ENCODE measurements at regions not wholly inside any gene's neighbourhood (a gene's known extent, or its start where the extent isn't known, plus 50 kb on each side); places are given as distances from the start of the nearest gene placed in this dataset.

GRCh38 chr2:30379481-30379880 lies 67.6 kb upstream of the LCLAT1 start:
- no peak overlapping the region for H3K27ac ChIP-seq
- H3K9me3 ChIP-seq = no peaks in the 10 kb centered on the region
- DNase-seq = no peak
- H3K27me3 ChIP-seq = no peaks in the 10 kb centered on the region
- WGBS, 2 donors = 91 to 100% methylated on average over 1 of the region's 1 CpG
- no peak for TF ChIP-seq POLR2A (IDR thresholded peaks at IDR 0.05)
- H3K4me3 ChIP-seq = no peak overlapping the region
- H3K36me3 ChIP-seq = no peaks in the 10 kb centered on the region
- ATAC-seq (ENCODE audit: low FRiP score in 2 of 2) = no peak
- no peaks in the 10 kb centered on the region for H3K4me1 ChIP-seq

DNA sequence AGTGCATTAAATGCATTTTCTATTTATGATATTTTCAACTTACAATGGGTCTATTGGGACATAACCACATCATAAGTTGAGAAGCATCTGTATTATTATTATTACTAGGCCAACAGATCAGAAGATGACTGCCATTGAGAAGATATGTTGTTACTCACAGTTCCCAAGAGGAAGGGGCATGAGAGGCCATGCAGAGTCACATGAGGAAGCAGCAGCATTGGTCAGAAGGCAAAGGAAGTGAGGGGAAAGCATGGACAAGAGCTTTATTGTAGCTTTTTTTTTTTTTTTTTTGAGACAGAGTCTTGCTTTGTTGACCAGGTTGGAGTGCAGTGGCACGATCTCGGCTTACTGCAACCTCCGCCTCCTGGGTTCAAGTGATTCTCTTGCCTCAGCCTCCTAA lies 66.2 kb upstream of the LCLAT1 start:
- Histone ChIP-seq H3K36me3 (no peaks in the 10 kb centered on the region), H3K9me3 (no peaks in the 10 kb centered on the region), H3K4me3 (no peak overlapping the region), H3K4me1 (no peaks in the 10 kb centered on the region), H3K27me3 (no peaks in the 10 kb centered on the region), H3K27ac (no peak overlapping the region)
- ATAC-seq (ENCODE audit: low FRiP score in 2 of 2) (no peak), DNase-seq (no peak)
- 86 to 94% methylated on average over 3 of the region's 3 CpGs for WGBS, 2 donors
- TF ChIP-seq, protein P1, sequence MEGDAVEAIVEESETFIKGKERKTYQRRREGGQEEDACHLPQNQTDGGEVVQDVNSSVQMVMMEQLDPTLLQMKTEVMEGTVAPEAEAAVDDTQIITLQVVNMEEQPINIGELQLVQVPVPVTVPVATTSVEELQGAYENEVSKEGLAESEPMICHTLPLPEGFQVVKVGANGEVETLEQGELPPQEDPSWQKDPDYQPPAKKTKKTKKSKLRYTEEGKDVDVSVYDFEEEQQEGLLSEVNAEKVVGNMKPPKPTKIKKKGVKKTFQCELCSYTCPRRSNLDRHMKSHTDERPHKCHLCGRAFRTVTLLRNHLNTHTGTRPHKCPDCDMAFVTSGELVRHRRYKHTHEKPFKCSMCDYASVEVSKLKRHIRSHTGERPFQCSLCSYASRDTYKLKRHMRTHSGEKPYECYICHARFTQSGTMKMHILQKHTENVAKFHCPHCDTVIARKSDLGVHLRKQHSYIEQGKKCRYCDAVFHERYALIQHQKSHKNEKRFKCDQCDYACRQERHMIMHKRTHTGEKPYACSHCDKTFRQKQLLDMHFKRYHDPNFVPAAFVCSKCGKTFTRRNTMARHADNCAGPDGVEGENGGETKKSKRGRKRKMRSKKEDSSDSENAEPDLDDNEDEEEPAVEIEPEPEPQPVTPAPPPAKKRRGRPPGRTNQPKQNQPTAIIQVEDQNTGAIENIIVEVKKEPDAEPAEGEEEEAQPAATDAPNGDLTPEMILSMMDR (IDR thresholded peaks at IDR 0.05) = no peak
- no peak for TF ChIP-seq EP300 (IDR thresholded peaks at IDR 0.05)

DNA sequence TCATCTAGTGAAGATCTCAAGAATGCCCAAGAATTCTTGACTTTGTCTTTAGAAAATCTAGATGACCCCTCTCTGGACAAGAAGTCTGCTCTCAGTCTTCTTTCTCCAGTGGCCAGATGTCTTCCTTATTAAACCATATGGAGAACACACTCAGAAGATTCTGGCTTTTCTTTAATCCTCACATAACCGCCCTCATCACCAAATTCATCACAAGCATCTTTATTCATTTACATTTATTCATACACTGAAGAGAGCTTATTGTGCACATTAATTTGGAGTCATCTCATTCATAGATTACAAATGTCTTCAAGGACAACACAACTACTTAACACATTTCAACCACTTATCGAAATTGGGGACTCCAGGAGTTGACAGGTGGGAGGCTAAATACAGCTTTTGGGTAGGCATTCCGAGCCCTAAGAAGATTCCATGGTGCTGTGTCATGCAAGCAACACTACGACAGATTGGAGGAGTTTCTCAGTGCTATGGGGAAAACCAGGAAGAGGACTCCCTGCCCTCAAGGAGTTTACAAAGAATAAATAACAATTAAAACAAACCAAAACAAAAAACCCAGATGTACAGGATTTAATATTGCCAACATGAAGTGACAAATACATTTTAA lies 64.8 kb upstream of the LCLAT1 start:
- no peaks in the 10 kb centered on the region for H3K27me3 ChIP-seq
- TF ChIP-seq, protein P1 (IDR thresholded peaks at IDR 0.05) = no peak
- TF ChIP-seq EP300 (IDR thresholded peaks at IDR 0.05) (no peak), POLR2AphosphoS5 (IDR thresholded peaks at IDR 0.05) (no peak), POLR2A (IDR thresholded peaks at IDR 0.05) (no peak)
- no peaks in the 10 kb centered on the region for H3K9me3 ChIP-seq
- ATAC-seq (ENCODE audit: low FRiP score in 2 of 2) (no peak), DNase-seq (no peak)
- H3K4me3 ChIP-seq = no peak overlapping the region
- no peaks in the 10 kb centered on the region for H3K36me3 ChIP-seq
- H3K4me1 ChIP-seq = no peaks in the 10 kb centered on the region
- 83 to 94% methylated on average over 4 of the region's 4 CpGs for whole genome bisulfite sequencing, 2 donors
- H3K27ac ChIP-seq = no peak overlapping the region

DNA sequence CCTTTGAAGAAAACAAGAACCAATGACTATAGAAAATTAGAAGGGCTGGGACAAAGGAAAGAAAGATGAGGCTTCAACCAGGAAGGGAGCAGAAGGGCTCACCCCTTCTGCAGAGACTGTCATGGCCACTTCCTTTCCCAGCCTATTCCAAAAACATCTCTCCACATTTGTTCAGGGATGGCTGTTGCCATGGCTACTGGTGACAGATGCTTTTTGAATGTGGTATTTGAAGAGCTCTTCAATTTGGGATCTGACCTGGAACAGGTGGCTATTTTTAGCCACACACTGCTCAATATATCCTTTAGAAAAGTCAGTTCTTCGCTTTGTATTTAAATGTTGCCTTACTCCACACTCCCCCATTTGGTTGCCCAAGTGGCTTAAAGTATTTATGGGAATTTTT lies 64.1 kb upstream of the LCLAT1 start:
- no peaks in the 10 kb centered on the region for H3K36me3 ChIP-seq
- H3K4me3 ChIP-seq = no peak overlapping the region
- WGBS, 2 donors = 79 to 96% methylated on average over 1 of the region's 1 CpG
- no peak overlapping the region for H3K27ac ChIP-seq
- H3K9me3 ChIP-seq = no peaks in the 10 kb centered on the region
- no peak for ATAC-seq (ENCODE audit: low FRiP score in 2 of 2)
- TF ChIP-seq EP300 (IDR thresholded peaks at IDR 0.05) (no peak), POLR2A (IDR thresholded peaks at IDR 0.05) (no peak), POLR2AphosphoS5 (IDR thresholded peaks at IDR 0.05) (no peak)
- TF ChIP-seq, protein P1 (IDR thresholded peaks at IDR 0.05) = no peak
- DNase-seq = no peak
- no peaks in the 10 kb centered on the region for H3K27me3 ChIP-seq
- no peaks in the 10 kb centered on the region for H3K4me1 ChIP-seq

DNA sequence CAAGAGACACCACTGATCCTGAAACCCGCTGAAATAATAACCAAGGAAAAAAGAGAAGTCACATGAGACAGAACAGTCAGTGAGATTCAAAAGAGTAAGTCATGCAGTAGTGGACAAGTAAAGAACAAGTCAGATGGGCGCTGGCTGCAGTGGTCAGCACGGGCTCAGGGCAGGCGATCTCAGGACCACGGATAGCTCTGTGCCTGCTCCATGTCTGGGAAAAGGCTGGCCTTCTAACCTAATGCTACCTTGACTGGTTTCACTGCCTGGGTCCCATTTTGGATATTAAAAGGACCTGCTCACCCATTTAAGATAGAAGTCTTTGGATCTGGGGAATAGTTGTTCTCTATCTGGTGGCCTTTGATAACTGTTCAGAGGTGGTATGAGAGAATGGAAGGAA lies 61.7 kb upstream of the LCLAT1 start:
- no peak overlapping the region for H3K4me3 ChIP-seq
- H3K27ac ChIP-seq = no peak overlapping the region
- H3K27me3 ChIP-seq = no peaks in the 10 kb centered on the region
- ATAC-seq (ENCODE audit: low FRiP score in 2 of 2) (peak in 1 of 2 donors; percentile 43), DNase-seq (no peak)
- WGBS, 2 donors = 31 to 36% methylated on average over 5 of the region's 5 CpGs
- H3K9me3 ChIP-seq = no peaks in the 10 kb centered on the region
- no peaks in the 10 kb centered on the region for H3K36me3 ChIP-seq
- TF ChIP-seq, protein P1 (IDR thresholded peaks at IDR 0.05) = no peak
- H3K4me1 ChIP-seq = no peaks in the 10 kb centered on the region

All from upper lobe of left lung (tissue), 6 donors.